GM18502 (cell line): ENCODE measurements at regions not wholly inside any gene's neighbourhood (a gene's known extent, or its start where the extent isn't known, plus 50 kb on each side); places are given as distances from the start of the nearest gene placed in this dataset.
"Not testable (repeated sequence)": the region's sequence is repeated elsewhere in the genome, so short reads cannot be mapped to it uniquely, and the experiment has no call there.

Experiments used
- ATAC-seq: cut with Tn5 transposase; IDR thresholded peaks from one replicate; pipeline ENCODE4 v1.9.1; 2021; ENCODE audit warnings: mild to moderate bottlenecking; ENCODE audit not compliant: unreplicated experiment, poor library complexity

DNA sequence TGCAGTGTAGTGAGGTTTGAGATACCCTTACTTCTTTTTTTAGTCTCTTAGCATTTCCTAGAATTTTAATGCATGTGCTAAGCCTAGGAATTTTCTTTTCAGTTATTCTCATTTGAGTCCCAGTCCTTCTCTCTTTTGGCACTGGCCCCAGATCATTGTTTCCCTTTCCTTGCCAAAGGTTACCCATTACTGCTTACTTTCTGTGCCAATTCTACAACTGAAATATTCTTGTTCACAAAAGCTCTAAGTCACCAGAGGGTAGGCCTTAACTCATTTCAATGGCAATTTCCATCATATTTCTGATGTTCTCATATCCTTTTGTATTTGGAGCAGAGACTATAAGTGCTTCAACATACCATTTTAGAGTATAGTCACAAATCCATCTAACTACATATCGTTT lies 199.6 kb upstream of the CBLB start:
- ATAC-seq = no peak

DNA sequence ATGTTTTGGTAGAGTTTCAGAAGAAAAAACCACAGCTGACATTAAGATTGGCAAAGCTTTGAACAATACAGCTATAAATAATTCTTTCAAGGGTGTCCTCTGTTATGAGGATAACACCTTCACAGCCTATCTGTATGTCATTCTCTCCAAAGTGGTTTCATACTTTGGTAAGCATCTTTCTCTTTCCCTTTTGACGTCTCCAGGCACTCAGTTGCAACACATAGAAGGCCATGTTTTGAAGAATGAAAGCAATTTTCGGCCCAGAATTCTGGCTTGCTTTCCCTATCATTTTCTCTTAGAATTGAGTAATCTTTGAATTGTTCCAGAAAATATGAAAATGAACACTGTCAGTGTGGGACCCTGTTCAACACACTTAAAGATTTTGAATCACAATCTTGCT lies 200.0 kb upstream of the CBLB start:
- ATAC-seq = no peak

DNA sequence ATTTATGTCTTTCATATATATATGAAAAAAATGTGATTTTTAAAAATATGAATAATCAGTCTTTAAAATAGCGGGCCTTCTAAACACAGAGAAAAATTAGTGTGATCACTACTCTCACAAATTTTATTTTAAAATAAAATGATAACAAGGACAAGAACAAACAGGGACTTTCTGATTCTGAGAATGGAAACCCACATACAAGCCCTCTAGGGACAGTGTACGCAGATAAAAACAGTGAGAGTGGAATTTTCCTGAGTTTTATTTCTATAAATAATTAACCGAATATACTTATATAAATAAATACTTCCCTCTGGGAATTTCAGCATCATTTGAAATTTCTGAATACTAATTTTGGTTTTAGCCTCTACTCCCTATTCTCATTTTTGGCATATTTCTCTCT lies 201.4 kb upstream of the CBLB start:
- ATAC-seq = no peak

DNA sequence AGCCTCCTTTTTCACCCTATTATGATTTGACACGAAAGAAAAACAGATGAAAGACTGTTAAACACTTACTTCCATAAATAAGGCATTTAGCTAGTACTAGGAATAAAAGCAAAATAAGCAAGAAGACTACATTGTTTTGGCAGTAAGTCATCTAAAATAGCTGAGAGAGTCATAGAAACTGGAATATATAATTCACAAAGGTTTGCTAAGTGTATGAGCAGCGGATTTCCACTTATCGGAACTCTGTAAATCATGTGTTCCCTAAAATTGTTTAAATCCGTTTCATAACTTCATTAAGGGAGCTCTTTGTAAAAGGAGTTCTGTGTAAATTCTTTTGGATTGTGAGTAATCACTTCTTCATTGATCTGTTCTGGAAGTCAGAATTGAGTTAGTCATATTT lies 202.5 kb upstream of the CBLB start:
- ATAC-seq = no peak

DNA sequence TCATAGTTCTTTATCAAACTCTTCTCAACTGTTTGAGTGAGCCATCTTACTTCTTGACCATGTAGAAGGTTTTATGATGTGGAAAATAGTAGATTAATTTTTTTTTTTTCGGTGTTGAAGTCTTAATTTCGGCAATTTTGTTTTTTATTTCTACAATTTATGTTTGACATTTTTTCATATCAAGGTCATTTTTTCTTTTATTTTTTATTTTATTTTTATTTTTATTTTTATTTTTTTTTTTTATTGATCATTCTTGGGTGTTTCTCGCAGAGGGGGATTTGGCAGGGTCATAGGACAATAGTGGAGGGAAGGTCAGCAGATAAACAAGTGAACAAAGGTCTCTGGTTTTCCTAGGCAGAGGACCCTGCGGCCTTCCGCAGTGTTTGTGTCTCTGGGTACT lies 203.8 kb upstream of the CBLB start:
- not testable (repeated sequence) for ATAC-seq

DNA sequence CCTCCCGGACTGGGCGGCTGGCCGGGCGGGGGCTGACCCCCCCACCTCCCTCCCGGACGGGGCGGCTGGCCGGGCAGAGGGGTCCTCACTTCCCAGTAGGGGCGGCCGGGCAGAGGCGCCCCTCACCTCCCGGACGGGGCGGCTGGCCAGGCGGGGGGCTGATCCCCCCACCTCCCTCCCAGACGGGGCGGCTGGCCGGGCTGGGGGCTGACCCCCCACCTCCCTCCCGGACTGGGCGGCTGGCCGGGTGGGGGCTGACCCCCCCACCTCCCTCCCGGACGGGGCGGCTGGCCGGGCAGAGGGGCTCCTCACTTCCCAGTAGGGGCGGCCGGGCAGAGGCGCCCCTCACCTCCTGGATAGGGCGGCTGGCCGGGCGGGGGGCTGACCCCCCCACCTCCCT lies 205.0 kb upstream of the CBLB start:
- not testable (repeated sequence) for ATAC-seq

DNA sequence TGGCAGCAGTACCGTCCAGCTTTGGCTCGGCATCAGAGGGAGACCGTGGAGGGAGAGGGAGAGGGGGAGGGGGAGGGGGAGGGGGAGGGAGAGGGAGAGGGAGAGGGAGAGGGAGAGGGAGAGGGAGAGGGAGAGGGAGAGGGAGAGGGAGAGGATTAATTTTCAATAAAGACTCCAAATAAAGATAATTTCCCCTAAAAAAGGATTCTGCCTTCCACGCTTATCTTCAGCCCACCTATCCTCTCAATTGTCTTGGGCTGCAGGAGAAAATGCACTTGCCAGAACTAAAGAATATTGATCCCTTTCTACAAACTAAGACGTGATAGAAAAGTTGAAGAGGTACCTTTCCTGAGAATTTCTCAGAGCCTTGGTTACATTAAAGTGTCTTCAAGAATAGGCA lies 206.9 kb upstream of the CBLB start:
- ATAC-seq = not testable (repeated sequence)

DNA sequence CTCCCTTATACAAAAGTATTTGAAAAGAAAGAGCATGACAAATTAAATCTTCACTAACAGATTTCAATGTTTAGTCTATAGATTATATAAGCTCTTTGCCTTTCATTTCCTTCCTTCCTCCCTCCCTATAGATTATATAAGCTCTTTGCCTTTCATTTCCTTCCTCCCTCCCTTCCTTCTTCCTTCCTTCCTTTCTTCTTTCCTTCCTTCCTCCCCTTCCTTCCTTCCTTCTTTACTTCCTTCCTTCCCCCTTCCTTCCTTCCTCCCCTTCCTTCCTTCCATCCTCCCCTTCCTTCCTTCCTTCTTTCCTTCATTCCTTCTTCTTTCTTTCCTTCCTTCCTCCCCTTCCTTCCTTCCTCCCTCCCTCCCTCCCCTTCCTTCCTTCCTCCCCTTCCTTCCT lies 209.8 kb upstream of the CBLB start:
- no peak for ATAC-seq

DNA sequence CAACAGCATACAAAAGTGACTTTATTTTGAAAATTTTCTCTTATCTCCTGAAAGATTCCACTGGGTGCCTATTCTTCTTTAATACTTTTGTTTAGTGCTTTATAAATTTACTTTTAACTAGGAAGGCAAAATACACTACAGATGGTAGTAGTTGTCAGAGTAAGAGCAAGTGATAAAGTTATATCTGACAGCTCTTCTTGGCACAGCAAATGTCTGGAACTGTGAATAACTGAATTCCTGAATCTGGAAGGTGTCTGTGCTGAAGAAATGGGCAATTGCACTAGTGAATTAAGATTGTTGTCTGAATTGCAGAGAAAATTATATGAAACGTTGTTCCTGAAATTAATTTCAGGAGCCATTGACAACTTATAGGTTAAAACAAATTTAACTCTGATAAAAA lies 213.8 kb upstream of the CBLB start:
- ATAC-seq = no peak

DNA sequence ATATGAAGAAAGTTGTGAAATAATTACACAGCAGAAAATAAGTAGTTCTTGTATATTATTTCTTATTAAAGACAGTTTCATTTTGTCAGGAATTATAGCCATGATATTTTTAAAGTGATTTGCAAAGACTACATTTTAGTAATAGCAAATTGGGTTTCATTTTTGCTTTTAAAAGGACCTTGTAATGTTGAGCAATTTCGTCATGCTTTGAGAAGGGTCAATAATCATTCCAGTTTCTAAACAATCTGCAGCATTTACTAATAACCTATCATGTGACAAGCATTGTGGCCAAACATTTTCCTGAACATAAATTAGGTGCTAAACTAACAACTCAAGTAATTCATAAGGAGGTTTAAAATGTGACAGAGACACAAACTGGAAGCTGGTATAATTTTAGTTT lies 214.4 kb upstream of the CBLB start:
- no peak for ATAC-seq

DNA sequence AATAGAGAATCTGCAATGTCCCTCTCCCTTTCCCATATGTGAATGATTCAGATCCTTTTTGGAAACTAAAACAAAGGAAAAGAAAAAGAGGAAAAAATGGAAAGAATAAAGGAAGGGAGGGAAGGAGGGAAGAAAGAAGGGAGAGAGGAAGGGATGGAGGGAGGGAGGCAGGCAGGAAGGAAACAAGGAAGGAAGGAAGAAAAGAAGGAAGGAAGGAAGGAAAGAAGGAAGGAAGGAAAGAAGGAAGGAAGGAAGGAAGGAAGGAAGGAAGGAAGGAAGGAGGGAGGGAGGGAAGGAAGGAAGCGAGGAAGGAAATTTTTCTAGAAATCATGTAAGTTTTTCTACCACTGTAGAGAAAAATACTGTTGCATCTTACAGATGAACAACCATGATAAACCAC lies 215.0 kb upstream of the CBLB start:
- no peak for ATAC-seq

DNA sequence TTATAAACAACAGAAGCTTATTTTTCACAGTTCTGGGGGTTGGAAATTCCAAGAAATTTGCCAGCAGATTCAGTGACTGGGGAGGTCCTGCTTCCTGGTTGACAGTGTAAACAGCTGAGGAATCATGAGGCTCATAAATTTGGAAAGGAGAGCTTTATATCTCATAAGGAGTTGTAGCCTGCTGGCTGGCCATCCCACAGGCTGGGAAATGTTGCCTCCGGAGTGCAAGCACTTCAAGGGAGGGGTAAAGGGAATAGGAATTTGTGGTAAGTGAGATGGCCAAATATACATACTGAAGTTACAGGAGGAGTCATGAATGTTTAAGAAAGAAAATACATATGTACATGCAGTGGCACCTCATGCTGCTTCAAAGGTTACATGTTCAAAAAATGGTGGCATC lies 217.2 kb upstream of the CBLB start:
- ATAC-seq = no peak

DNA sequence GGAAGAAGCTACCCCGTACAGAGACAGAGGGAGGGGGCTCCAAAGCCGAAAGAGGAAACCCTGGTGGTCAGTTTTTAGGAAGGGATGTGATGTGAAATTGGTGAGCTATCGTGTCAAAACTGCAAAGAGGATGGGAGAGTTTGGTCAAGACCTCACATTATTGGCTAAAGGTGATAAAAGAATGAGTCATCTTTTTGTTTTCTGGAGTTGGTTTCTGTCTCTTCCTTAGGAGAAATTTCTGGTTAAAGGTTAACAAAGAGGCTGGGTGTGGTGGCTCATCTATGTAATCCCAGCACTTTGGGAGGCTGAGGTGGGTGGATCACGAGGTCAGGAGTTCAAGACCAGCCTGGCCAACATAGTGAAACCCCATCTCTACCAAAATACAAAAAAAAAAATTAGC lies 217.8 kb upstream of the CBLB start:
- no peak for ATAC-seq

DNA sequence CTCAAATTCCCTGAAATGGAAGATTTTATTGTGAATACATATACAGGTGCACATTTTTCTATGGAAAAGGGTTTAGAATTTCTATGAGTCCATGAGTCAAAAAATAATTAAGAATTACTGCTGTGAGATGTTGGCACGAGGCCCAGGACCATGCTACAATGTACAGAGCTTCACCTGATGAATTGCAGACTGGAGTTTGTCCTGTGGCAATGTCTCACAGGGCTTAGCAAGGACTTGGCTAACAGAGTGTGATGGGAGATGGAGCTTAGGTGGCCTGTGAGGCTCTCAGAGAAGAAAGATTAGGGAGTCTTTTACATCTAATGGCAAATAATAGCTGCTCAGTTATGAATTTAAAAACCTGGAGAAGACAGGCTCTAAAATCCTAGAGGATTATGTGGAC lies 219.5 kb upstream of the CBLB start:
- ATAC-seq = no peak

DNA sequence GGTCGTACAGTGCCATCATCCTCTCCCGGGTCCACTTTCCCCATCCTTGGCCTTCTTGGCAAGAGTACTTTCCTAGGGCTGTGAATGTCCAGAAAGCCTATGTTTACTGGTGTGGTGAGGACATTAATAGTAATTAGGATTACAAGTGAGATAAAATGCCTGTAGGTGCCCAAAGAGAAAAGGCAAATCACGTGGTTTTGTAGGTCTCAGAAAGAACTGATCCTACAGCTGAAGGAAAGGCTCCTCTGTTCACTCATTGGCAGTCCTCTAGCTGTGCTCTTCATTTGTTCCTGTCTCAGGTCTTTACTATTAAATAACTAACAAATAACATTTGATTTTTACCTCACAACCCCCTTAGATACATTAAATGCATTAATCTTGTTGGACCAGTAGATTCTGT lies 220.1 kb upstream of the CBLB start:
- ATAC-seq = no peak

DNA sequence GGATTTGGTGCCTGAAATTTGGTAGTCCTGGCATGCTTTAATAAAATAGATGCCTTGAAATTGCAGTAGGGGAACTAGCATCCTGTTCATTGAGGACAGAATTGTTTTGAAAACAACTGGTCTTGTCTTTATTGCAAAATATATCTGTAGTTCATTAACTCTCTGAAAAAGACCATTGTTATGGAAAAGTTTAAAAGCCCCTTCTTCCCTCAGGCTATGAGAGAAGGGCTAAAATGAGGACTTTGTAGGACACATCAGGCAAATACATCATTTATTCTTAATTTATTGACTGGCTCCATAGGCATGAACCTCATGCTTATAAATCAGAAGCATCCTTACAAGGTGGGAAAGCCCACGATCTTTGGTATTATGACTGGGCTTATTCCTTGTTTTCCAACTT lies 221.0 kb upstream of the CBLB start:
- ATAC-seq = no peak

DNA sequence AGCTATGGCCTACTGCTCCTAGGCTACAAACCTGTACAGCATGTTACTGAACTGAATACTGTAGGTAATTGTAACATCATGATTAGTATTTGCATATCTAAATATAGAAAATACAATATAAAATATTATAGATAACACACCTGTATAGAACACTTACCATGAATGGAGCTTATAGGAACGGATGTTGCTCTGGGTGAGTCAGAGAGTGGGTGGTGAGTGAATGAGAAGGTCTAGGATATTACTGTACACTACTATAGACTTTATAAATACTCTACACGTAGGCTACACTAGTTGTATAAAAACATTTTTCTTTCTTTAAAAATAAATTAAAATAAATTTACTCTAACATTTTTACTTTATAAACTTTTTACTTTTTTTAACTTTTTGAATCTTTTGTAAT lies 224.0 kb upstream of the CBLB start:
- ATAC-seq = no peak

DNA sequence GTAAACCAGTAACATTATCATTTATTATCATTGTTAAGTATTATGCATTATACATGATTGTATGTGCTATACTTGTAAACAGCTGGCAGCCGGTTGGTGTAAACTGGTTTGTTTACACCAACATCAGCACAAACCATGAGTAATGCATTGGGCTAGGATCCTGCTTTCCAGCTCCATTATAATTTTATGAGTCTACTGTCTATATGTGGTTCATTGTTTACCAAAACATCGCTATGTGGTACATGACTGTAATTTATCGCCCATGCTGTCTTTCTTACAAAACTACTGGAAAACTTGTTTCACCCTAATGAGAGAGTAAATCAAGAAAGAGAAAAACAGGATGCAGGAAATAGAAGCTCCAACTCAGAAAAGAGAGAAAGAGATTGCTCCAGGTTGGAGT lies 224.8 kb upstream of the CBLB start:
- no peak for ATAC-seq

DNA sequence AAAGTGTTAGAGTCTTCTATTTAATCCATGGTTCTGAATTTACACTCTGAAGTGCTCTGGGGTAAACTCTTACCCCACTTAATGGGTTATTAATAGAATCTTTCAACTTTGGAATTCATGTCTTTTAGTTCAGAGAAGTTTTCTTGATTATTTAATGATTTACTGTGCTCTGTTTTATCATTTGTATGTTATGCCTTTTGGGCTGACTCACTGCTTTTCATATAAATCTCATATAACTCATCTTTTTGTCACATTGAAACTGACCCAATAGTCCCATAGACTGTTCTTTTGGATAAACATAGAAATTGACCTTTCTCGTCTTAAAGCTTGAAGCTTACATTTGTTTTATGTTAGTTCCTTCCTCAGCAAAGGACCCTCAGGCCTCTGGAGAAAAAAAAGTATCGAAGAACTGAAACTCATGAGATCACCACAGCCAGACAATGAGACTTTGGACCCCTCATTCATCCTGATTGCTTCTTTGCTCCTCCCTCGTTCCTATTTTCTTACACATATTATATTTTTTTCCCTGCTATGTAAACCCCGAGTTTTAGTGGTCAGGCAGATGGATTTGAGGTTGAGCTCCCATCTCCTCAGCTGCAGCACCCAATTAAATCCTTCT lies 229.1 kb upstream of the CBLB start:
- no peak for ATAC-seq

DNA sequence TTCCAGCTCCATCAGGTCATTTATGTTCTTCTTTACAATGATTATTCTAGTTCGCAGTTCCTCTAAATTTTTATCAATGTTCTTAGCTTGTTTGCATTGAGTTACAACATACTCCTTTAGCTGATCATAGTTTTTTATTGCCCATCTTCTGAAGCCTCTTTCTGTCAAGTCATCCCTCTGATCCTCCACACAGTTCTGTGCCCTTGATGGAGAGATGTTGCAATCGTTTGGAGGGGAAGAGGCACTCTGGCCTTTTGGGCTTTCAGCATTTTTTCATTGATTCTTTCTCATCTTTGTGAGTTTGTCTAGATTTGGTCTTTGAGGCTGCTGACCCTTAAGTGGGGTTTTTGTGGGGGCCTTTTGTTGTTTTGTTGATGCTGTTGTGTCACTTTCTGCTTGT lies 234.6 kb upstream of the CBLB start:
- no peak for ATAC-seq

DNA sequence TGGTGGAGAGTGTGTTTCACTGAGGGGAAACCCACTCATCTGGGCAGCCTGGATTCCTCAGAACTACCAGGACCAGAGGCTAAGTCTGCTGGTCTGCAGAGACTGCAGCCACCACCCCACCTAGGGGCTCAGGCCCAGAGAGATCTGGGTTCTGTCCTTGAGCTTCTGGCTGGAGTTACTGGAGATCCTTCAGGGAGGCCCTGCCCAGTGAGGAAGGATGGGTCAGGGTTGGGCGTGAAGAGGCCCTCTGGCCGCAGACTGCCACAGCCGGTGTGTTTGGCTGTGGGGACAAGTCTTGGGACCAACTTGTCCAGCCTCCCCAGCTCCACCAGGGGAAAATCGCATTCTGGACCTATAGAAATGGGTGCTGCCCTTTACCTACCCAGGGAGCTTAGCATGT lies 235.3 kb upstream of the CBLB start:
- ATAC-seq = no peak

DNA sequence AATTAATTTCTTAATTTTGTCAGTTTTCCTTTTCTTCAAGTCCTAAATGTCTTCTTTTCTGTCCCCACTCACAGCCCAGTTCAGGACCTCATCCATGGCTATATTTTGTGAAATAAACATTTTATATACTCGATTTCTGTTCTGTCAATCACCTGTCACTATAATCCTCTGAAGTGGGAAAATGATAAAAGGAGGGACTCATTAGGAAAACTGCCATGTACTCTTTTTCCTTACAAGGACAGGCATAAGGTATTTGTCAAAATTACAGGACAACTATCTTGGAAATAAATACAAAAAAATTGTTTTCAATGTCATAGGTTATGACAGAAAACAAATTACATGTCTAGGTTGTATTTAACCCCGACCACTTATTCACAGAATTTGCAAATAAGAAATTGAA lies 240.1 kb upstream of the CBLB start:
- ATAC-seq = no peak

DNA sequence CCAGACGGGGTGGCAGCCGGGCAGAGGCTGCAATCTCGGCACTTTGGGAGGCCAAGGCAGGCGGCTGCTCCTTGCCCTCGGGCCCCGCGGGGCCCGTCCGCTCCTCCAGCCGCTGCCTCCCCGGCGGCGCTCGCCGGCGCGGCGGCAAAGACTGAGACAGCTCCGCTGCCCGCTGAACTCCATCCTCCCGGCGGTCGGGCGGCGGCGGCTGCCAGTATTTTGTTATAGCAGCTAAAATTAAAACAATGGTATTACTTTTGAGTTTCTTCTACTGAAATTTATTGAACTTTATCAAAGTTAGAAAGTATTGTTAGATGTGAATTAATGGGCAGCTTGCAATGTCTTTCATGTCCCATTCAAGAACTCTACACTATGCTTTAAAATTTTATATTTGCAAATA lies 243.7 kb upstream of the CBLB start:
- not testable (repeated sequence) for ATAC-seq
